GM18502 (cell line): ENCODE measurements at regions not wholly inside any gene's neighbourhood (a gene's known extent, or its start where the extent isn't known, plus 50 kb on each side); places are given as distances from the start of the nearest gene placed in this dataset.

Experiments
- ATAC-seq: cut with Tn5 transposase; IDR thresholded peaks from one replicate; pipeline ENCODE4 v1.9.1; 2021; ENCODE audit warnings: mild to moderate bottlenecking; ENCODE audit not compliant: unreplicated experiment, poor library complexity

GRCh38 chr4:148964456-148964855, 522.2 kb upstream of the NR3C2 start:
- ATAC-seq: no peak

GRCh38 chr4:148962539-148963290, 520.5 kb upstream of the NR3C2 start:
- ATAC-seq: no peak

GRCh38 chr4:148961526-148961925, 519.3 kb upstream of the NR3C2 start:
- no peak for ATAC-seq

- ATAC-seq: no peak
These were observed 516.1 kb upstream of the NR3C2 start for GRCh38 chr4:148958317-148958716.

- ATAC-seq: no peak
These were observed 513.5 kb upstream of the NR3C2 start for GRCh38 chr4:148955564-148956297.

GRCh38 chr4:148954011-148954749, 512.0 kb upstream of the NR3C2 start:
- no peak for ATAC-seq

- no peak for ATAC-seq
These were observed 509.1 kb upstream of the NR3C2 start for GRCh38 chr4:148951346-148951745.

GRCh38 chr4:148946271-148946670, 504.1 kb upstream of the NR3C2 start:
- ATAC-seq: no peak

GRCh38 chr4:148944839-148945219, 502.6 kb upstream of the NR3C2 start:
- no peak for ATAC-seq

GRCh38 chr4:148944136-148944838, 502.1 kb upstream of the NR3C2 start:
- ATAC-seq: no peak

GRCh38 chr4:148934926-148935578, 492.8 kb upstream of the NR3C2 start:
- no peak for ATAC-seq

- ATAC-seq: no peak
These were observed 484.4 kb upstream of the NR3C2 start for GRCh38 chr4:148926276-148927260.

- no peak for ATAC-seq
These were observed 481.7 kb upstream of the NR3C2 start for GRCh38 chr4:148923881-148924280.

GRCh38 chr4:148922497-148922896, 480.3 kb upstream of the NR3C2 start:
- no peak for ATAC-seq

GRCh38 chr4:148914734-148915133, 472.5 kb upstream of the NR3C2 start:
- no peak for ATAC-seq

GRCh38 chr4:148914301-148914700, 472.1 kb upstream of the NR3C2 start:
- no peak for ATAC-seq

GRCh38 chr4:148903388-148903787, 461.2 kb upstream of the NR3C2 start:
- no peak for ATAC-seq

- ATAC-seq: no peak
These were observed 459.0 kb upstream of the NR3C2 start for GRCh38 chr4:148901075-148901705.
